CD4-positive, alpha-beta T cell (primary cell): ENCODE measurements at regions not wholly inside any gene's neighbourhood (a gene's known extent, or its start where the extent isn't known, plus 50 kb on each side); places are given as distances from the start of the nearest gene placed in this dataset.

ENCODE experiments used
- ATAC-seq: fragments of 200-7000 bp; cut with Tn5 transposase; one replicate; pipeline ENCODE4 v1.10.0; 2022; ENCODE audit warnings: mild to moderate bottlenecking; ENCODE audit not compliant: poor library complexity
- CTCF ChIA-PET: fragments of 350-600 bp; sonication (Branson Sonifier 250); formaldehyde crosslinking; loops from one replicate; lab custom pipeline; 2021; ENCODE audit warnings: antibody characterized with exemption, inconsistent platforms; lab: Charles Lee
- POLR2A ChIA-PET: fragments of 350-600 bp; sonication (Branson Sonifier 250); formaldehyde crosslinking; loops from one replicate; lab custom pipeline; 2021; ENCODE audit warnings: antibody characterized with exemption, inconsistent platforms; lab: Charles Lee
- DNase-seq, 14 experiments: peaks; one replicate each; pipeline ENCODE4 v3.0.0-alpha.2; 2013 to 2020; ENCODE audit warnings: mixed read lengths in 2 of 14
- H3K27ac ChIP-seq, 2 donors: one replicate each; pipeline versions ENCODE4 v1.5.1 to v1.7.0; 2013; ENCODE audit warnings: low read length in 2 of 2, low read depth in 1 of 2, mild to moderate bottlenecking in 1 of 2
- H3K27me3 ChIP-seq, 2 experiments: 1 replicate in 1 of 2; 2 replicates in 1 of 2; pipeline versions ENCODE4 v1.6.1 to v1.7.0; 2013; ENCODE audit warnings: low read length in 2 of 2, control low read depth in 1 of 2, mild to moderate bottlenecking in 1 of 2, moderate library complexity in 1 of 2; ENCODE audit not compliant: insufficient read depth in 2 of 2, control insufficient read depth in 1 of 2
- H3K36me3 ChIP-seq: one replicate; pipeline ENCODE4 v1.6.1; 2013; ENCODE audit warnings: low read length, control low read depth; ENCODE audit not compliant: insufficient read depth
- H3K4me1 ChIP-seq: one replicate; pipeline ENCODE4 v1.6.1; 2013; ENCODE audit warnings: low read length, control low read depth; ENCODE audit not compliant: insufficient read depth
- H3K4me3 ChIP-seq: one replicate; pipeline ENCODE4 v1.5.1; 2013; ENCODE audit warnings: mild to moderate bottlenecking, low read length, moderate library complexity
- H3K9me3 ChIP-seq, 2 experiments: 1 replicate in 1 of 2; 2 replicates in 1 of 2; pipeline versions ENCODE4 v1.6.1 to v1.7.0; 2013; ENCODE audit warnings: low read length in 2 of 2, mild to moderate bottlenecking in 2 of 2, control low read depth in 1 of 2, moderate library complexity in 1 of 2; ENCODE audit not compliant: control insufficient read depth in 1 of 2, insufficient read depth in 1 of 2
- H3K27ac Mint-ChIP-seq: one replicate; pipeline ENCODE4 v1.8.0; 2020; ENCODE audit warnings: mixed read lengths
- H3K27me3 Mint-ChIP-seq: one replicate; pipeline ENCODE4 v1.8.0; 2021; ENCODE audit warnings: mixed read lengths
- H3K36me3 Mint-ChIP-seq: one replicate; pipeline ENCODE4 v1.8.0; 2021; ENCODE audit warnings: low read depth, mixed read lengths
- H3K4me1 Mint-ChIP-seq: one replicate; pipeline ENCODE4 v1.8.0; 2021; ENCODE audit warnings: low read depth, mixed read lengths
- H3K4me3 Mint-ChIP-seq: one replicate; pipeline ENCODE4 v1.8.0; 2020; ENCODE audit warnings: mild to moderate bottlenecking, mixed read lengths
- H3K9me3 Mint-ChIP-seq: one replicate; pipeline ENCODE4 v1.8.0; 2020; ENCODE audit warnings: mixed read lengths
- CTCF ChIP-seq: fragments of 200-600 bp; IDR thresholded peaks from one replicate; pipeline ENCODE4 v1.8.0; 2022; ENCODE audit warnings: antibody characterized with exemption, mild to moderate bottlenecking
- intact Hi-C, 2 experiments: fragments of 100-400 bp; cut with DNase I in 1 of 2; cut with micrococcal nuclease in 1 of 2; formaldehyde crosslinking; loops; one replicate each; pipeline versions ENCODE4 v1.15.1 to v1.9.0; 2023 to 2025; cut with DNase I, micrococcal nuclease

- no peaks in the 10 kb centered on the region for H3K27me3 Mint-ChIP-seq
- CTCF ChIA-PET = no interaction called here
- H3K27me3 ChIP-seq = no peaks in the 10 kb centered on the region
- H3K4me3 Mint-ChIP-seq = no peak overlapping the region
- no peak for DNase-seq
- H3K36me3 Mint-ChIP-seq = no peaks in the 10 kb centered on the region
- H3K36me3 ChIP-seq = no peaks in the 10 kb centered on the region
- H3K4me1 ChIP-seq = no peaks in the 10 kb centered on the region
- H3K4me1 Mint-ChIP-seq = no peaks in the 10 kb centered on the region
- POLR2A ChIA-PET = interaction anchor here (0.5 kb wide), 1 partner anchor 247 kb away, joined by 3 read pairs; no protein-coding TSS in a partner anchor
- H3K9me3 Mint-ChIP-seq = peaks cover 5% of the 10 kb centered on the region
- no peaks in the 10 kb centered on the region for H3K9me3 ChIP-seq
- H3K4me3 ChIP-seq = no peak overlapping the region
- no peak overlapping the region for H3K27ac ChIP-seq
- H3K27ac Mint-ChIP-seq = no peak overlapping the region
- ATAC-seq = no peak
- intact Hi-C loops = no loop called here
- TF ChIP-seq CTCF = no peak
These were observed 472.7 kb downstream of the KCNJ2 start for GRCh38 chr17:70642059-70642458.

- H3K27ac ChIP-seq = no peak overlapping the region
- no peak overlapping the region for H3K4me3 Mint-ChIP-seq
- H3K4me1 Mint-ChIP-seq = no peaks in the 10 kb centered on the region
- no peaks in the 10 kb centered on the region for H3K9me3 ChIP-seq
- H3K36me3 ChIP-seq = no peaks in the 10 kb centered on the region
- H3K9me3 Mint-ChIP-seq = peaks cover 5% of the 10 kb centered on the region
- intact Hi-C loops = no loop called here
- no peak overlapping the region for H3K27ac Mint-ChIP-seq
- CTCF ChIA-PET = no interaction called here
- ATAC-seq (no peak), DNase-seq (no peak)
- POLR2A ChIA-PET = no interaction called here
- H3K27me3 Mint-ChIP-seq = no peaks in the 10 kb centered on the region
- no peak overlapping the region for H3K4me3 ChIP-seq
- no peaks in the 10 kb centered on the region for H3K36me3 Mint-ChIP-seq
- TF ChIP-seq CTCF = no peak
- H3K4me1 ChIP-seq = no peaks in the 10 kb centered on the region
- H3K27me3 ChIP-seq = no peaks in the 10 kb centered on the region
These were observed 474.8 kb downstream of the KCNJ2 start for GRCh38 chr17:70644096-70644495.

- H3K4me1 Mint-ChIP-seq = no peaks in the 10 kb centered on the region
- TF ChIP-seq CTCF = no peak
- DNase-seq = no peak
These were observed 477.3 kb downstream of the KCNJ2 start for GRCh38 chr17:70646673-70647072.

More at GRCh38 chr17:70646673-70647072, 477.3 kb downstream of the KCNJ2 start:
- ChIA-PET POLR2A (no interaction called here), CTCF (no interaction called here)
- H3K27ac ChIP-seq = no peak overlapping the region
- Mint-ChIP-seq H3K36me3 (no peaks in the 10 kb centered on the region), H3K27ac (no peak overlapping the region), H3K4me3 (no peak overlapping the region), H3K9me3 (peaks cover 5% of the 10 kb centered on the region), H3K27me3 (no peaks in the 10 kb centered on the region)
- intact Hi-C loops = no loop called here
- H3K9me3 ChIP-seq = no peaks in the 10 kb centered on the region
- no peaks in the 10 kb centered on the region for H3K27me3 ChIP-seq
- no peaks in the 10 kb centered on the region for H3K4me1 ChIP-seq
- H3K36me3 ChIP-seq = no peaks in the 10 kb centered on the region
- no peak for ATAC-seq
- H3K4me3 ChIP-seq = no peak overlapping the region
